GM18873 (cell line): ENCODE measurements at regions not wholly inside any gene's neighbourhood (a gene's known extent, or its start where the extent isn't known, plus 50 kb on each side); places are given as distances from the start of the nearest gene placed in this dataset.

ENCODE experiments used
- ATAC-seq: cut with Tn5 transposase; IDR thresholded peaks from one replicate; pipeline ENCODE4 v1.9.1; 2021; ENCODE audit warnings: mild to moderate bottlenecking, moderate library complexity, moderate number of reproducible peaks; ENCODE audit not compliant: unreplicated experiment, low FRiP score

- ATAC-seq = no peak
Measured at GRCh38 chr14:71271166-71271945, 364.1 kb downstream of the PCNX1 start.

- ATAC-seq = no peak
Measured at GRCh38 chr14:71273366-71273765, 366.1 kb downstream of the PCNX1 start.

GRCh38 chr14:71284048-71284447, 376.8 kb downstream of the PCNX1 start:
- ATAC-seq = no peak

- ATAC-seq = no peak
Measured at GRCh38 chr14:71286126-71286525, 378.9 kb downstream of the PCNX1 start.

GRCh38 chr14:71287567-71287966, 380.3 kb downstream of the PCNX1 start:
- no peak for ATAC-seq

GRCh38 chr14:71289536-71289935, 382.3 kb downstream of the PCNX1 start:
- ATAC-seq = no peak

- ATAC-seq = no peak
Measured at GRCh38 chr14:71290301-71290700, 383.0 kb downstream of the PCNX1 start.

- ATAC-seq = no peak
Measured at GRCh38 chr14:71290960-71291466, 383.8 kb downstream of the PCNX1 start.

GRCh38 chr14:71296184-71296583, 388.9 kb downstream of the PCNX1 start:
- ATAC-seq = no peak

- no peak for ATAC-seq
Measured at GRCh38 chr14:71300566-71301330, 393.5 kb downstream of the PCNX1 start.

- no peak for ATAC-seq
Measured at GRCh38 chr14:71301611-71302010, 394.4 kb downstream of the PCNX1 start.

- ATAC-seq = no peak
Measured at GRCh38 chr14:71304690-71305089, 397.4 kb downstream of the PCNX1 start.

- no peak for ATAC-seq
Measured at GRCh38 chr14:71308671-71309070, 401.4 kb downstream of the PCNX1 start.

GRCh38 chr14:71309756-71310155, 402.5 kb downstream of the PCNX1 start:
- ATAC-seq = no peak

- ATAC-seq = no peak
Measured at GRCh38 chr14:71311061-71311460, 403.8 kb downstream of the PCNX1 start.

GRCh38 chr14:71314717-71315116, 407.5 kb downstream of the PCNX1 start:
- ATAC-seq = no peak

- no peak for ATAC-seq
Measured at GRCh38 chr14:71317385-71318096, 410.3 kb downstream of the PCNX1 start.

GRCh38 chr14:71318097-71318459, 410.8 kb downstream of the PCNX1 start:
- no peak for ATAC-seq

- ATAC-seq = no peak
Measured at GRCh38 chr14:71319666-71320065, 412.4 kb downstream of the PCNX1 start.

- peak; percentile 72 for ATAC-seq
Measured at GRCh38 chr14:71320107-71320733, 413.0 kb downstream of the PCNX1 start, which contains the start of gene SIPA1L1. Gene SIPA1L1, plus strand, starts transcription at chr14:71320476.
